HFFc6 (cell line): ENCODE measurements at regions not wholly inside any gene's neighbourhood (a gene's known extent, or its start where the extent isn't known, plus 50 kb on each side); places are given as distances from the start of the nearest gene placed in this dataset.
"Not testable (repeated sequence)": the region's sequence is repeated elsewhere in the genome, so short reads cannot be mapped to it uniquely, and the experiment has no call there.

Experiments
- DNase-seq: peaks from one replicate; pipeline ENCODE4 v3.0.0-alpha.2; 2018
- H3K27ac Mint-ChIP-seq: 2 replicates; pipeline ENCODE4 v1.8.0; 2020; ENCODE audit warnings: mild to moderate bottlenecking, mixed read lengths
- H3K27me3 Mint-ChIP-seq: 2 replicates; pipeline ENCODE4 v1.8.0; 2021; ENCODE audit warnings: mild to moderate bottlenecking, moderate library complexity, mixed read lengths; ENCODE audit not compliant: insufficient read depth
- H3K36me3 Mint-ChIP-seq: 2 replicates; pipeline ENCODE4 v1.8.0; 2021; ENCODE audit warnings: low read depth, mixed read lengths
- H3K4me1 Mint-ChIP-seq: 2 replicates; pipeline ENCODE4 v1.8.0; 2020; ENCODE audit warnings: low read depth, mixed read lengths
- H3K4me3 Mint-ChIP-seq: 2 replicates; pipeline ENCODE4 v1.8.0; 2020; ENCODE audit warnings: mild to moderate bottlenecking, moderate library complexity, mixed read lengths
- H3K9me3 Mint-ChIP-seq: 2 replicates; pipeline ENCODE4 v1.8.0; 2020; ENCODE audit warnings: mild to moderate bottlenecking, mixed read lengths
- TF ChIP-seq, protein P1 (sequence below): fragments of 200-600 bp; sonication (generic); IDR thresholded peaks from 2 replicates; pipeline ENCODE4 v1.5.0; 2021; ENCODE audit warnings: antibody characterized with exemption, mild to moderate bottlenecking

DNA sequence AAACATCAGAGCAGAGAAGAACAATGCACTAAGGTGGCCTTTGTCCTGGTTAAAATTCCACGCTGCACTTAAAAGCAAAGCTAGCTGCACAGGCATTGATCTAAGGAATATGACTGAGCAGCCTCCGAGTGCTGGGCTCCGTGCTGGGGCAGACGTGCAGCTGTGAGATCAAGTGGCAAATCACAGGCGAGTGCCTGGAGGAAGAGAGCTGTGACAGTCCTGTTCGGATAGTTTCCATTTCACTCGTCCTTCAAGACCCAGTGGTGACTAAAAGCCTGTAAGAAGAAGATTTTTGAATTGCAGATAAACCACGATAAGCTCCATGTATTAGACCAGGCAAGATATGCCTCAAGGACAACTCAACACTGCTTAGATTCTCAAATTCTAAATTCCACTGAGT is 247.9 kb downstream of the ANKRD60 start:
- DNase-seq, result no peak
- TF ChIP-seq, protein P1, sequence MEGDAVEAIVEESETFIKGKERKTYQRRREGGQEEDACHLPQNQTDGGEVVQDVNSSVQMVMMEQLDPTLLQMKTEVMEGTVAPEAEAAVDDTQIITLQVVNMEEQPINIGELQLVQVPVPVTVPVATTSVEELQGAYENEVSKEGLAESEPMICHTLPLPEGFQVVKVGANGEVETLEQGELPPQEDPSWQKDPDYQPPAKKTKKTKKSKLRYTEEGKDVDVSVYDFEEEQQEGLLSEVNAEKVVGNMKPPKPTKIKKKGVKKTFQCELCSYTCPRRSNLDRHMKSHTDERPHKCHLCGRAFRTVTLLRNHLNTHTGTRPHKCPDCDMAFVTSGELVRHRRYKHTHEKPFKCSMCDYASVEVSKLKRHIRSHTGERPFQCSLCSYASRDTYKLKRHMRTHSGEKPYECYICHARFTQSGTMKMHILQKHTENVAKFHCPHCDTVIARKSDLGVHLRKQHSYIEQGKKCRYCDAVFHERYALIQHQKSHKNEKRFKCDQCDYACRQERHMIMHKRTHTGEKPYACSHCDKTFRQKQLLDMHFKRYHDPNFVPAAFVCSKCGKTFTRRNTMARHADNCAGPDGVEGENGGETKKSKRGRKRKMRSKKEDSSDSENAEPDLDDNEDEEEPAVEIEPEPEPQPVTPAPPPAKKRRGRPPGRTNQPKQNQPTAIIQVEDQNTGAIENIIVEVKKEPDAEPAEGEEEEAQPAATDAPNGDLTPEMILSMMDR, result no peak
- Mint-ChIP-seq H3K9me3 (no peaks in the 10 kb centered on the region), H3K27ac (no peak overlapping the region), H3K36me3 (no peaks in the 10 kb centered on the region), H3K4me1 (peaks cover 15% of the 10 kb centered on the region; the same call in 1 of the 2 replicates), H3K4me3 (no peak overlapping the region), H3K27me3 (peaks cover 32% of the 10 kb centered on the region)

DNA sequence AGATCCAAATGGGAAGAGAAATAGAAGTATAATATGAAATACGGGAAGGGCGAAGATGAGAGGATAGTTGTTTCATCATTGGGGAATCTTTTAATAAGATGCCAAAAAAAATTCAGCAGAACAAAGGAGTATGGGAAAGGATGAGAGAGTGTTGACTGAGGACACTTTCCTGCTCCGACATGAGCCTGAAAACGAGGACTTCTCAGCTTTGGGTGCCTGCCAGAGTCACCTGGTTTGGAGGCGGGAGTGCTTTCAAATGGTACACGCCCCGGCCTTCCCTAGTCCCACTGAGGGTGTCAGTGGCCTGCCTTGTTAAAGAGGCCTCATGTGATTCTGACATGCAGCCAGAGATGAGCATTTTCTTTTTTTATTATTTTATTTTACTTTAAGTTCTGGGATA is 250.9 kb downstream of the ANKRD60 start:
- Mint-ChIP-seq H3K4me3 (no peak overlapping the region), H3K36me3 (no peaks in the 10 kb centered on the region), H3K4me1 (peaks cover 15% of the 10 kb centered on the region; the same call in 1 of the 2 replicates), H3K27me3 (peaks cover 39% of the 10 kb centered on the region), H3K27ac (no peak overlapping the region), H3K9me3 (peaks cover 5% of the 10 kb centered on the region; the same call in 1 of the 2 replicates)
- TF ChIP-seq, protein P1, result no peak
- DNase-seq, result no peak

DNA sequence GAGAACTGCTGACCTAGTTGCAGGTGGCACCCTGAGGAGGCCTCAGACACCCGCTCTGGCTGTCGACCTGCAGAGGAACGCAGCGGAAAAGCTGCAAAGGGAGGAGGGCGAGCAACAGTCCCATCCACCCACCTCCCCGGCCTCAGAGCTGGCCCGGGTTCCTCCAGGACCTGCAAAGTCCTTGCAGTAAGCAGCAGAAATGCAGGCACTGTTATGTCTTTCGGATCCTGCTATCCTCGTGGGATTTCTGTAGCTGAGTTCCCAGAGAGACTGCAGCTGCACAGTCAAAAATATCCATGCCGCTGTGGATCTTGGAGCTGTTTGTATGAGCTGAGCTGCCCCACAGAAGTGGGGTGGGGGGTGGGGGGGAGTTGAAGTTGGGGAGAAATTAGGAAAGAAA is 251.3 kb downstream of the ANKRD60 start:
- DNase-seq, result no peak
- peaks cover 39% of the 10 kb centered on the region for H3K27me3 Mint-ChIP-seq
- peaks cover 5% of the 10 kb centered on the region; the same call in 1 of the 2 replicates for H3K9me3 Mint-ChIP-seq
- H3K27ac Mint-ChIP-seq, result no peak overlapping the region
- H3K4me1 Mint-ChIP-seq, result peaks cover 15% of the 10 kb centered on the region; the same call in 1 of the 2 replicates
- H3K36me3 Mint-ChIP-seq, result no peaks in the 10 kb centered on the region
- TF ChIP-seq, protein P1, result no peak
- H3K4me3 Mint-ChIP-seq, result no peak overlapping the region

DNA sequence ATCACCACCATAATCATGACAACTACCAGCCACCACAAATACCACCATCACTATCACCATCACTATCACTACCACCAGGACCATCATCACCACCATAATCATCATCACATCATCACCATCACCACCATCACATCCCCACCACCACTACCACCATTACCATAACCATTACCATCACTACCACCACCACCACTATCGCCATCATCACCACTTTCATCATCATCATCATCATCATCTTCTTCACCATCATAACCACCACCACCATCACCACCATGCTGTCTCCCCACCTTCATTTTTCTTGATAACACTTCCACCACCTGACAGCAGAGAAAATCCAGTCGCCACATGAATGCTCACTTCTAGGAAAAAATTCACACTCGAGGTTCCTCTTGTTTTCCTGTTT is 253.6 kb downstream of the ANKRD60 start:
- H3K36me3 Mint-ChIP-seq, result peaks cover 4% of the 10 kb centered on the region; the same call in 1 of the 2 replicates
- H3K27ac Mint-ChIP-seq, result no peak overlapping the region
- H3K27me3 Mint-ChIP-seq, result peaks cover 33% of the 10 kb centered on the region
- no peak for DNase-seq
- H3K4me1 Mint-ChIP-seq, result peaks cover 7% of the 10 kb centered on the region; the same call in 1 of the 2 replicates
- H3K9me3 Mint-ChIP-seq, result peaks cover 9% of the 10 kb centered on the region; the same call in 1 of the 2 replicates
- TF ChIP-seq, protein P1, result no peak
- no peak overlapping the region for H3K4me3 Mint-ChIP-seq

DNA sequence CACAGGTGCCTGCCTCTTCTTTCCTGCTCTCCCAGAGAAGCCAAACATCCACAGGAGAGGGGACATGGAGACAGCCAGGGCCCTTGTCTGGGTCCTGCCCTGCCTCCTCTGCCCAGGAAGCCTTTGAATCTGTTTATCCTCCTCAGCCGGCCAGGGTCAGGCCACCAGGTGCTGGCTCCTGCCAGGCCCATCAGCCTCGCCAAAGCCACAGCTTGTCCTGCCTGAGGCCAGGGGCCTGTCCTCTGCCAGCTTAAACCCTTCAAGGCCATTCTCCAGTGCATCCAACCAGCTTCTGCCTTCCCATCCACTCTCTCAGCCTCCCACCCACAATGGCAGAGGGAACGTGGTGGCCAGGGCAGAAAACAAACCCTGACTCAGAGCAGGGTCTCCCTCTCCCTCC is 254.6 kb downstream of the ANKRD60 start:
- Mint-ChIP-seq H3K27ac (no peak overlapping the region), H3K4me1 (peaks cover 7% of the 10 kb centered on the region; the same call in 1 of the 2 replicates), H3K27me3 (peaks cover 29% of the 10 kb centered on the region), H3K4me3 (no peak overlapping the region), H3K9me3 (peaks cover 9% of the 10 kb centered on the region; the same call in 1 of the 2 replicates), H3K36me3 (peaks cover 4% of the 10 kb centered on the region; the same call in 1 of the 2 replicates)
- TF ChIP-seq, protein P1, result no peak
- no peak for DNase-seq

DNA sequence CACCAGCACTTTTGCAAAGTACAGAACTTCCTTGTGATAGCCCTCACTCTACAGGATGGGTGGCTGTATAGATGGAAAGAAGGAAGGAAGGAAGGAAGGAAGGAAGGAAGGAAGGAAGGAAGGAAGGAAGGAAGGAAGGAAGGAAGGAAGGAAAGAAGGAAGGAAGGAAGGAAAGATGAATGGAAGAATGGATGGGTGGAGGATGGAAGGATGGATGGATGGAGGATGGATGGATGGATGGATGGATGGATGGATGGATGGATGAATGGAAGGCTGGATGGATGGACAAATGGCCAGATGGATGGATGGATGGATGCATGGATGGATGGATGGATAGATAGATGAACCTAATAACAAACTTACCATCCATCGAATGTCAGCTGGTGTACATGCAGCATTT is 256.9 kb downstream of the ANKRD60 start:
- not testable (repeated sequence) for H3K36me3 Mint-ChIP-seq, H3K4me3 Mint-ChIP-seq, DNase-seq, H3K27ac Mint-ChIP-seq, H3K9me3 Mint-ChIP-seq
- Mint-ChIP-seq H3K27me3 (peaks cover 20% of the 10 kb centered on the region), H3K4me1 (peaks cover 15% of the 10 kb centered on the region; the same call in 1 of the 2 replicates)
